BLaER1 treated with 17β-estradiol and CSF1 and Interleukin-3, amounts not matched to agents 10 nM and 100 nM (cell line): ENCODE measurements at regions not wholly inside any gene's neighbourhood (a gene's known extent, or its start where the extent isn't known, plus 50 kb on each side); places are given as distances from the start of the nearest gene placed in this dataset.
"Not testable (repeated sequence)": the region's sequence is repeated elsewhere in the genome, so short reads cannot be mapped to it uniquely, and the experiment has no call there.

Experiments
- H3K27ac ChIP-seq, 11 experiments: shearing (Covaris generic); formaldehyde crosslinking; 2 replicates each; pipeline ENCODE4 v1.8.1; 2022
- H3K27me3 ChIP-seq, 11 experiments: shearing (Covaris generic); formaldehyde crosslinking; 2 replicates each; pipeline ENCODE4 v1.8.1; 2022
- H3K36me3 ChIP-seq, 11 experiments: shearing (Covaris generic); formaldehyde crosslinking; 2 replicates each; pipeline ENCODE4 v1.8.1; 2022
- H3K4me1 ChIP-seq, 10 experiments: shearing (Covaris generic); formaldehyde crosslinking; 2 replicates each; pipeline ENCODE4 v1.8.1; 2022
- H3K4me2 ChIP-seq, 11 experiments: shearing (Covaris generic); formaldehyde crosslinking; 2 replicates each; pipeline ENCODE4 v1.8.1; 2022
- H3K4me3 ChIP-seq, 10 experiments: shearing (Covaris generic); formaldehyde crosslinking; 2 replicates each; pipeline ENCODE4 v1.8.1; 2022
- H3K9ac ChIP-seq, 11 experiments: shearing (Covaris generic); formaldehyde crosslinking; 2 replicates each; pipeline ENCODE4 v1.8.1; 2022
- H3K9me3 ChIP-seq, 11 experiments: shearing (Covaris generic); formaldehyde crosslinking; replicated peaks in 1 of 11; 2 replicates each; pipeline ENCODE4 v1.8.1; 2022
- H4K20me1 ChIP-seq, 11 experiments: shearing (Covaris generic); formaldehyde crosslinking; 2 replicates each; pipeline ENCODE4 v1.8.1; 2022
- Cebpa-rat ChIP-seq, 11 experiments: shearing (Covaris generic); IDR thresholded peaks; 2 replicates each; pipeline ENCODE4 v1.8.1; 2022

DNA sequence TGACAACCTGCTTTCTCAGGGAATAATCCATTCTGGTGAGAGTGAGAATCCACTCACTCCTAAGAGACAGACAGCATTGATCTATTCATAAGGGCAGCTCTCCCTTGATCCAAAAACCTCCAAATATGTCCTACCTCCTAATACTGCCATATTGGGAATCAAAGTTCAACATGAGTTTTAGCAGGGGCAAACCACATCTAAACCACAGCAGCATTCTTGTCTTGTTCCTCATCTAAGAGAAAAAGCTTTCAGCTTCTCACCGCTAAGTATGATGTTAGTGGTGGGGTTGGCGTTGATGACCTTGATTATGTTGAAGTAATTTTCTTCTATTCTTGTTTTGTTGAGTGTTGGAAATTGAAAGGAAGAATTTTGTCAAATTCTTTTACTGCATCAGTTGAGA lies 69.6 kb downstream of the SERTM2 start:
- H3K27ac ChIP-seq, result no peak overlapping the region

DNA sequence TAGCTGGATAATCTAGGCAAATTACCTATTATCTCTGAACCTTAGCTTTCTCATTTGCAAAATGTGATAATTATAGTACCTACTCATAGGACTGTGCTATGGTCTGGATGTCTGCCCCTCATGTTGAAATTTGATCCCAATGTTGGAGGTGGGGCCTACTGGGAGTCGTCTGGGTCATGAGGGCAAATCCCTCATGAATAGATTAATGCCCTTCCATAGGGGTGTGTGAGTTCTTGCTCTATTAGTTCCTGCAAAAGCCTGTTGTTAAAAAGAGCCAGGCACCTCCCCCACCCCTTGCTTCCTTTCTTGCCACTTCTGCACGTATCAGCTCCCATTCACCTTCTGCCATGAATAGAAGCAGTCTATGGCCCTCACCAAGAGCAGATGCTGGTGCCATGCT lies 73.9 kb downstream of the SERTM2 start:
- Histone ChIP-seq H4K20me1 (no peaks in the 10 kb centered on the region), H3K36me3 (no peaks in the 10 kb centered on the region), H3K27me3 (peaks cover 32 to 73% (median 58%) of the 10 kb centered on the region in 11 experiments), H3K27ac (no peak overlapping the region), H3K9me3 (no peaks in the 10 kb centered on the region), H3K4me2 (no peak overlapping the region), H3K4me1 (no peaks in the 10 kb centered on the region; a peak in 1 of 20 replicates), H3K9ac (no peak overlapping the region), H3K4me3 (no peak overlapping the region)
- TF ChIP-seq Cebpa-rat (IDR thresholded peaks at IDR 0.05), result no peak

More for the DNA sequence above, 69.6 kb downstream of the SERTM2 start:
- H4K20me1 ChIP-seq, result no peaks in the 10 kb centered on the region
- H3K4me2 ChIP-seq, result no peak overlapping the region
- H3K4me3 ChIP-seq, result no peak overlapping the region
- TF ChIP-seq Cebpa-rat (IDR thresholded peaks at IDR 0.05), result no peak
- no peak overlapping the region for H3K9ac ChIP-seq
- peaks cover 54 to 100% (median 85%) of the 10 kb centered on the region in 11 experiments for H3K27me3 ChIP-seq
- no peaks in the 10 kb centered on the region for H3K36me3 ChIP-seq
- H3K9me3 ChIP-seq, result no peaks in the 10 kb centered on the region
- H3K4me1 ChIP-seq, result no peaks in the 10 kb centered on the region

DNA sequence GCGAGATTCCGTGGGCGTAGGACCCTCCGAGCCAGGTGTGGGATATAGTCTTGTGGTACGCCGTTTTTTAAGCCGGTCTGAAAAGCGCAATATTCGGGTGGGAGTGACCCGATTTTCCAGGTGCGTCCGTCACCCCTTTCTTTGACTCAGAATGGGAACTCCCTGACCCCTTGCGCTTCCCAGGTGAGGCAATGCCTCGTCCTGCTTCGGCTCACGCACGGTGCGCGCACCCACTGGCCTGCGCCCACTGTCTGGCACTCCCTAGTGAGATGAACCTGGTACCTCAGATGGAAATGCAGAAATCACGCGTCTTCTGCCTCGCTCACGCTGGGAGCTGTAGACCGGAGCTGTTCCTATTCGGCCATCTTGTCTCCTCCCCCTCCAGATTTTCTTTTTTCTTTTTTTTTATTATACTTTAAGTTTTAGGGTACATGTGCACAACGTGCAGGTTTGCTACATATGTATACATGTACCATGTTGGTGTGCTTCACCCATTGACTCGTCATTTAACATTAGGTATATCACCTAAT lies 83.0 kb downstream of the SERTM2 start:
- peaks cover 33 to 40% (median 39%) of the 10 kb centered on the region in 11 experiments for H3K27me3 ChIP-seq
- not testable (repeated sequence) for H3K36me3 ChIP-seq, H3K9me3 ChIP-seq, H3K9ac ChIP-seq, H3K4me1 ChIP-seq, H3K27ac ChIP-seq, H4K20me1 ChIP-seq, H3K4me2 ChIP-seq, H3K4me3 ChIP-seq

DNA sequence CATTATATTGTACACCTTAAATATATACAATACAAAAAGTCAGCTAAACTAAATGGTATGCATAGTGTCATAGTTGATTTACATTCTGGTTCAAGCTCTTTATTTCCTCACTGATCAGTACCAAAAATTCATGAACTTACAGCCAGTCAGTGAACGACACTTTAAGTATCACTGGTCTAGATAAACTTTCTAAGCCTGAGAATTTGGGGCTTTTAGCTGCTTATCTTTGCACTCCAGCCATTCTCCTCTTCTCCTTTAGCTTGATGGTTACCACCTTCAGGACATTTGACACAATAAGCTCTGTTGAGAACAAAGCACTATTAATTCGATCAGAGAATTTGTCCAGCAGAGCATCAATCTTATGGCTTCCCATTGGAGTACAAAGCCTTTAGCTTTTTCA lies 83.0 kb upstream of the ALG13 start:
- TF ChIP-seq Cebpa-rat (IDR thresholded peaks at IDR 0.05), result no peak
- no peak overlapping the region for H3K4me3 ChIP-seq
- H3K9ac ChIP-seq, result no peak overlapping the region
- H3K27ac ChIP-seq, result no peak overlapping the region
- peaks cover 57 to 76% (median 72%) of the 10 kb centered on the region in 11 experiments for H3K27me3 ChIP-seq
- H3K4me1 ChIP-seq, result no peaks in the 10 kb centered on the region
- no peaks in the 10 kb centered on the region for H4K20me1 ChIP-seq
- no peaks in the 10 kb centered on the region for H3K36me3 ChIP-seq
- no peak overlapping the region for H3K4me2 ChIP-seq
- peaks cover 0 to 5% (median 0%) of the 10 kb centered on the region in 11 experiments; a peak in 2 of 22 replicates for H3K9me3 ChIP-seq

DNA sequence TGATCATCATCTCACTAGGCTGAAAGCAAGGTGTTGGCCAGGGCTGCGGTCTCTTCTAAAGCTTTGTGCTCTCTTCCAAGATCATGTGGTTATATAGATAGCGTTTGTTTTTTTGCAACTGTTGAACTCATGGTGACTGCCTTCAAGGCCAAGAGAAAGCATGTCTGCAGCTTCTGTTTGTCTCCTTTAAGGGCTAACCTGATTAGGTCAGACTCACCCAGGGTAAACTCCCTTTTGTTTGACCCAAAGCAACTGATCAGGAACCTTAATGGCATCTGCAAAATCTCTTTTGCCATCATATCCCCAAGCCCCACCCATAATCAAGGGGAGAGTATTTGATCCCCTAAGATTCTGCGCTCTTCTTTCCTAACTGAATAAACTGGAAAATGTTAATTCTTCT lies 72.2 kb upstream of the ALG13 start:
- H3K9ac ChIP-seq, result no peak overlapping the region
- no peak overlapping the region for H3K4me3 ChIP-seq
- no peak overlapping the region for H3K4me2 ChIP-seq
- peaks cover 70 to 100% (median 94%) of the 10 kb centered on the region in 11 experiments for H3K27me3 ChIP-seq
- no peak for TF ChIP-seq Cebpa-rat (IDR thresholded peaks at IDR 0.05)
- H3K36me3 ChIP-seq, result no peaks in the 10 kb centered on the region
- peaks cover 0 to 7% (median 0%) of the 10 kb centered on the region in 11 experiments; a peak in 1 of 22 replicates for H4K20me1 ChIP-seq
- no peaks in the 10 kb centered on the region for H3K4me1 ChIP-seq
- H3K27ac ChIP-seq, result no peak overlapping the region
- H3K9me3 ChIP-seq, result no peaks in the 10 kb centered on the region

DNA sequence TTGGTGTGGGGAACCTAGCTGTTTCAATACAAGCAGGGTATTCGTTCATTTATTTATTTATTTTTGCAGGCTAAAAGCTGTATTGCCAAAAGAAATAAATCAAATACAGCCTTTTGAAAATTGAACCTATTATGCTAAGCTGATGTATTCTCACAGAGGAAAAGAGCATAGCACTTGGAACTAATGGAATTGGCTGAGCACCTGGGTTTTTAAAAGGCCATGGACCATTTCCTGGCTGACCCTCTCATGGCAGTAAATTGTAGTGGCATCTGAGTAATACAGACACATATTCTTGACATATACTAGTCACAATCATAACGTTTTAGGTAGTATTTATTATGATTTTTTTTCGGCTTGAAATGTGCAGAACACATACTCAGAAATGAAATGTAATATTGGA lies 71.8 kb upstream of the ALG13 start:
- Histone ChIP-seq H3K9me3 (no peaks in the 10 kb centered on the region), H3K4me1 (no peaks in the 10 kb centered on the region), H3K4me3 (no peak overlapping the region), H3K9ac (no peak overlapping the region), H3K36me3 (no peaks in the 10 kb centered on the region), H3K27me3 (peaks cover 65 to 99% (median 93%) of the 10 kb centered on the region in 11 experiments), H3K4me2 (no peak overlapping the region), H4K20me1 (peaks cover 0 to 7% (median 0%) of the 10 kb centered on the region in 11 experiments; a peak in 1 of 22 replicates), H3K27ac (no peak overlapping the region)
- TF ChIP-seq Cebpa-rat (IDR thresholded peaks at IDR 0.05), result no peak

DNA sequence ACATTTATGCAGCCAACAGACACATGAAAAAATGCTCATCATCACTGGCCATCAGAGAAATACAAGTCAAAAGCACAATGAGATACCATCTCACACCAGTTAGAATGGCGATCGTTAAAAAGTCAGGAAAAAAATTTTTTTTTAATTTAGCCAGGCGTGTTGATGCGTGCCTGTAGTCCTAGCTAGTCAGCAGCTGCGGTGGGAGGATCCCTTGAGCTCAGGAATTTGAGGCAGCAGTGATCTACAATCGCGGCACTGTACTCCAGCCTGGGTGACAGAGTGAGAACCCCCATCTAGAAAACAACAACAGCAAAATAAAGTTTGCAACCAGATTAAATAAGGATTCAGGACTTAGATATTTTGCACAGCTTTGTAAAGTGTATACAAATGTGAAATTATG lies 65.7 kb upstream of the ALG13 start:
- Histone ChIP-seq H3K36me3 (no peaks in the 10 kb centered on the region), H3K4me1 (peaks cover 0 to 10% (median 0%) of the 10 kb centered on the region in 10 experiments; a peak in 3 of 20 replicates), H3K9ac (no peak overlapping the region), H3K4me3 (no peak overlapping the region), H3K4me2 (no peak overlapping the region), H3K9me3 (peaks cover 0 to 3% (median 0%) of the 10 kb centered on the region in 11 experiments; a peak in 1 of 22 replicates), H3K27ac (no peak overlapping the region), H4K20me1 (no peaks in the 10 kb centered on the region), H3K27me3 (peaks cover 27 to 89% (median 73%) of the 10 kb centered on the region in 11 experiments)
- no peak for TF ChIP-seq Cebpa-rat (IDR thresholded peaks at IDR 0.05)

DNA sequence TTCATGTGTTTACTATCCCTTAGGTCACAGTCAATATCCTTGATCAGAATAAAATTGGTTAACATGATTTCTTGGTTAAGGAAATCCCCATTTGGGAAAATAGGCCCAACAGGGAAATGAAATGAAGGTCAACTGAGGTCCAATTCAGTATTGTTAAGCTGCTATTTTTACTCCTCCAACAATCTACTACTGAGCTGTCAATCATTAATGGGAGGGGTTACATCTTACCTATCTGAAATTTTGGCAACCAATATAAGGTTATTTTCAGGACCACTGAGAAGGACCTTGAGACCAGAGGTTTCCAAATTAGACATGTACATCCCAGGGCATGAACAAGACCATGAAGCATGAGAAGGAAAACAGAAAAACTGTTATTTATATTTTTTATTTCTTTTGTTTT lies 64.2 kb upstream of the ALG13 start:
- peaks cover 0 to 16% (median 0%) of the 10 kb centered on the region in 11 experiments; a peak in 4 of 22 replicates for H3K9me3 ChIP-seq
- no peaks in the 10 kb centered on the region for H3K36me3 ChIP-seq
- H3K4me1 ChIP-seq, result peaks cover 0 to 14% (median 0%) of the 10 kb centered on the region in 10 experiments; a peak in 4 of 20 replicates

DNA sequence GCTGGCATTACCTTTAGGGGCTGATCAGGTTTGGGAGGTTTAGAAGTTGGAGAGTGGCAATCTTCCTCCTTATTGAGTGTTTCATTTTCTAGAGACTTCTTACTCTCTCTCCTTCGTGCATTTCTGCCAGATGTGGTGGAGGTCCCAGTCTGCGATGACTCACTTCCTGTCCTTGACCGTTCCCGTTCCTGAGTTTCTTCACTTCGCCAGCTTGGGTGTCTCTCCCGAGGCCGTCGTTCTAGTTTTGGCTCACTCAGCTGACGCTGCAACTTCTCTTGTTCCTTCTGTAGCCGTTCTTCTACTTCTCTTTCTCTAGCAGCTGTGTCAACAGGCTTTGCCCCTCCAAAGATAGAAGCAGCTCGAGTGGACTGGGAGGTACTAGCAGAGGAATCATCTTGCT lies 60.9 kb upstream of the ALG13 start:
- H4K20me1 ChIP-seq, H3K4me3 ChIP-seq: not testable (repeated sequence)

More for the DNA sequence above, 64.2 kb upstream of the ALG13 start:
- Histone ChIP-seq H3K27me3 (peaks cover 11 to 84% (median 65%) of the 10 kb centered on the region in 11 experiments), H4K20me1 (no peaks in the 10 kb centered on the region), H3K9ac (no peak overlapping the region), H3K27ac (no peak overlapping the region), H3K4me3 (no peak overlapping the region), H3K4me2 (no peak overlapping the region)
- TF ChIP-seq Cebpa-rat (IDR thresholded peaks at IDR 0.05), result no peak

DNA sequence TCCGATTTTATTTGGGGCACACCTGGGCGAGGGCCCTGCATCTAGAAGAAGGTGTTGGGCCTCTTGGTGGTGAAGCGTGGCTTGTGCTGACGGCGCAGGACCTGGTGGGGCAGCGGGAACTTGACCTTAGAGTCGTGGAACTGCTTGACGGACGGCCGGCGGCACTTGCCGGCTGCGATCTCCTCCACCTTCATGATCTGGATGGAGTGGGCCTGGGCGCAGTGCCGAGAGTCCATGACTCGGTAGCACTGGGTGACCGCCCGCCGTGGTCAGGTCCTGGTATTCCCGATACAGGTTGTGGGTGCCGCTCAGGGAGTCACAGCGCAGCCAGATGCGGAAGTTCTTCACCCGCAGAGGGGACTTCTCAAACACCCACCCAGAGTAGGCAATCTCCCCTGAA lies 56.8 kb upstream of the ALG13 start:
- 0 out of 22 replicates have a peak, but pooled peaks cover 0 to 3% (median 0%) of the 10 kb centered on the region in 11 experiments for H4K20me1 ChIP-seq
- H3K9me3 ChIP-seq, result peaks cover 0 to 25% (median 3%) of the 10 kb centered on the region in 11 experiments; a peak in 6 of 22 replicates
- no peaks in the 10 kb centered on the region for H3K36me3 ChIP-seq
- TF ChIP-seq Cebpa-rat (IDR thresholded peaks at IDR 0.05), result no peak
- no peak overlapping the region for H3K9ac ChIP-seq
- peaks cover 0 to 13% (median 0%) of the 10 kb centered on the region in 10 experiments; a peak in 4 of 20 replicates for H3K4me1 ChIP-seq
- no peak overlapping the region for H3K4me2 ChIP-seq
- no peak overlapping the region for H3K27ac ChIP-seq
- no peak overlapping the region for H3K4me3 ChIP-seq
- peaks cover 10 to 76% (median 57%) of the 10 kb centered on the region in 11 experiments for H3K27me3 ChIP-seq

More for the DNA sequence above, 60.9 kb upstream of the ALG13 start:
- Histone ChIP-seq H3K4me2 (peak overlapping the region in 3 of 11 experiments; percentile 26 to 53 (median 39); a peak in 4 of 22 replicates), H3K4me1 (peaks cover 0 to 14% (median 0%) of the 10 kb centered on the region in 10 experiments; a peak in 4 of 20 replicates), H3K27me3 (peaks cover 4 to 79% (median 57%) of the 10 kb centered on the region in 11 experiments; a peak in 19 of 22 replicates), H3K9me3 (peaks cover 0 to 17% (median 0%) of the 10 kb centered on the region in 11 experiments; a peak in 5 of 22 replicates), H3K27ac (peak overlapping the region in 2 of 11 experiments; percentile 44 to 58; a peak in 3 of 22 replicates)
- not testable (repeated sequence) for H3K9ac ChIP-seq, H3K36me3 ChIP-seq

DNA sequence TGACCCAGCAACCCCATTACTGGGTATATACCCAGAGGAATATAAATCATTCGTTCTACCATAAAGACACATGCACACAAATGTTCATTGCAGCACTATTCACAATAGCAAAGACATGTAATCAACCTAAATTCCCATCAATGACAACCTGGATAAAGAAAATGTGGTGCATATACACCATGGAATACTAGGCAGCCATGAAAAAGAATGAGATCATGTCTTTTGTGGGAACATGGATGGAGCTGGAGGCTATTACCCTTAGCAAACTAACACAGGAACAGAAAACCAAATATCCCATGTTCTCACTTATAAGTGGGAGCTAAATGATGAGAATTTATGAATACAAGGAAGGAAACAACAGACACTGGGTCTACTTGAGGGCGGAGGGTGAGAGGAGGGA lies 53.7 kb upstream of the ALG13 start:
- not testable (repeated sequence) for H3K9me3 ChIP-seq, H3K4me1 ChIP-seq, H3K27ac ChIP-seq, H3K36me3 ChIP-seq, H3K9ac ChIP-seq, H4K20me1 ChIP-seq, H3K4me3 ChIP-seq, H3K4me2 ChIP-seq
- H3K27me3 ChIP-seq, result peaks cover 28 to 80% (median 67%) of the 10 kb centered on the region in 11 experiments
